Hepatocyte (in vitro differentiated cells): ENCODE measurements at regions not wholly inside any gene's neighbourhood (a gene's known extent, or its start where the extent isn't known, plus 50 kb on each side); places are given as distances from the start of the nearest gene placed in this dataset.

Experiments
- DNase-seq: peaks from one replicate; pipeline ENCODE4 v3.0.0-alpha.2; 2016; ENCODE audit warnings: low spot score
- H2AFZ ChIP-seq: fragments of 200-600 bp; sonication (generic); 2 replicates; pipeline ENCODE4 v1.6.0; 2016; ENCODE audit warnings: antibody characterized with exemption, mild to moderate bottlenecking
- H3K27ac ChIP-seq: fragments of 200-600 bp; sonication (generic); 2 replicates; pipeline ENCODE4 v1.5.1; 2016; ENCODE audit warnings: mild to moderate bottlenecking
- H3K27me3 ChIP-seq: fragments of 200-600 bp; sonication (generic); 2 replicates; pipeline ENCODE4 v1.6.1; 2016
- H3K36me3 ChIP-seq: fragments of 200-600 bp; sonication (generic); replicated peaks from 2 replicates; pipeline ENCODE4 v1.5.1; 2016; ENCODE audit warnings: low read depth; ENCODE audit not compliant: insufficient read depth
- H3K4me1 ChIP-seq: fragments of 200-600 bp; sonication (generic); 2 replicates; pipeline ENCODE4 v1.5.1; 2016; ENCODE audit warnings: mild to moderate bottlenecking, moderate library complexity; ENCODE audit not compliant: insufficient read depth
- H3K4me2 ChIP-seq: fragments of 200-600 bp; sonication (generic); 2 replicates; pipeline ENCODE4 v1.6.0; 2016
- H3K4me3 ChIP-seq: fragments of 200-600 bp; sonication (generic); 2 replicates; pipeline ENCODE4 v1.5.1; 2016; ENCODE audit warnings: mild to moderate bottlenecking
- H3K79me2 ChIP-seq: fragments of 200-600 bp; sonication (generic); 2 replicates; pipeline ENCODE4 v1.6.0; 2017; ENCODE audit warnings: mild to moderate bottlenecking
- H3K9me2 ChIP-seq: fragments of 200-600 bp; sonication (generic); replicated peaks from 2 replicates; pipeline ENCODE4 v1.6.0; 2017; ENCODE audit warnings: mild to moderate bottlenecking; ENCODE audit not compliant: insufficient read depth
- H3K9me3 ChIP-seq: fragments of 200-600 bp; sonication (generic); 2 replicates; pipeline ENCODE4 v1.5.1; 2016; ENCODE audit warnings: low read depth, mild to moderate bottlenecking
- H4K20me1 ChIP-seq: fragments of 200-600 bp; sonication (generic); 2 replicates; pipeline ENCODE4 v1.6.0; 2016; ENCODE audit warnings: mild to moderate bottlenecking; ENCODE audit not compliant: insufficient read depth, poor library complexity, severe bottlenecking
- CTCF ChIP-seq: fragments of 200-600 bp; sonication (generic); IDR thresholded peaks from 2 replicates; pipeline ENCODE4 v1.5.1; 2016; ENCODE audit warnings: antibody characterized with exemption, mild to moderate bottlenecking; ENCODE audit not compliant: poor library complexity
- EZH2 ChIP-seq: fragments of 200-600 bp; sonication (generic); IDR thresholded peaks from 2 replicates; pipeline ENCODE4 v1.6.1; 2016; ENCODE audit warnings: antibody characterized with exemption, mild to moderate bottlenecking, borderline replicate concordance
- EZH2phosphoT487 ChIP-seq: fragments of 200-600 bp; sonication (generic); IDR thresholded peaks from one replicate; pipeline ENCODE4 v1.6.1; 2018; ENCODE audit warnings: antibody characterized with exemption, mild to moderate bottlenecking, low read depth, moderate library complexity; ENCODE audit not compliant: unreplicated experiment, severe bottlenecking
- WGBS: methylation state at CpG from one replicate; pipeline ENCODE4 v1.1.6; 2016; ENCODE audit warnings: low lambda C conversion rate; ENCODE audit errors: missing lambda C conversion rate; 5-methylcytosine and 5-hydroxymethylcytosine counted together

GRCh38 chr14:34023824-34024767 lies 73.2 kb upstream of the EGLN3 start:
- H3K79me2 ChIP-seq, result no peaks in the 10 kb centered on the region
- no peaks in the 10 kb centered on the region for H3K9me2 ChIP-seq
- H3K4me3 ChIP-seq, result no peak overlapping the region
- peak overlapping the region; percentile 27 for H2AFZ ChIP-seq
- no peaks in the 10 kb centered on the region for H3K4me1 ChIP-seq
- no peak overlapping the region for H3K4me2 ChIP-seq
- H3K27ac ChIP-seq, result no peak overlapping the region
- no peaks in the 10 kb centered on the region for H4K20me1 ChIP-seq
- H3K36me3 ChIP-seq, result no peaks in the 10 kb centered on the region
- H3K27me3 ChIP-seq, result no peaks in the 10 kb centered on the region
- no peaks in the 10 kb centered on the region for H3K9me3 ChIP-seq
- peak; percentile 42 for DNase-seq
- WGBS, result 60% methylated on average over 13 of the region's 13 CpGs
- peak; percentile 10 for TF ChIP-seq CTCF
- no peak for TF ChIP-seq EZH2phosphoT487
- no peak for TF ChIP-seq EZH2

- Histone ChIP-seq H3K27me3 (no peaks in the 10 kb centered on the region), H4K20me1 (no peaks in the 10 kb centered on the region), H2AFZ (no peak overlapping the region), H3K9me3 (no peaks in the 10 kb centered on the region), H3K9me2 (no peaks in the 10 kb centered on the region), H3K4me3 (no peak overlapping the region), H3K4me2 (no peak overlapping the region), H3K79me2 (no peaks in the 10 kb centered on the region), H3K36me3 (no peaks in the 10 kb centered on the region), H3K27ac (no peak overlapping the region), H3K4me1 (no peaks in the 10 kb centered on the region)
- TF ChIP-seq EZH2phosphoT487, result no peak
- no peak for TF ChIP-seq CTCF
- no peak for TF ChIP-seq EZH2
- no peak for DNase-seq
- 90% methylated on average over 3 of the region's 3 CpGs for WGBS
These were observed 70.2 kb upstream of the EGLN3 start for GRCh38 chr14:34021096-34021495.

GRCh38 chr14:34020014-34020413 lies 69.1 kb upstream of the EGLN3 start:
- H3K27ac ChIP-seq, result no peak overlapping the region
- H3K4me1 ChIP-seq, result no peaks in the 10 kb centered on the region
- no peaks in the 10 kb centered on the region for H3K27me3 ChIP-seq
- TF ChIP-seq EZH2phosphoT487, result no peak
- no peak for TF ChIP-seq EZH2
- no peak for TF ChIP-seq CTCF
- no peak overlapping the region for H3K4me3 ChIP-seq
- no peaks in the 10 kb centered on the region for H3K36me3 ChIP-seq
- DNase-seq, result no peak
- no peaks in the 10 kb centered on the region for H3K79me2 ChIP-seq
- H3K9me2 ChIP-seq, result no peaks in the 10 kb centered on the region
- 89% methylated on average over 3 of the region's 3 CpGs for WGBS
- H2AFZ ChIP-seq, result no peak overlapping the region
- H4K20me1 ChIP-seq, result no peaks in the 10 kb centered on the region
- H3K4me2 ChIP-seq, result no peak overlapping the region
- no peaks in the 10 kb centered on the region for H3K9me3 ChIP-seq
